22Rv1 (cell line): ENCODE measurements at regions not wholly inside any gene's neighbourhood (a gene's known extent, or its start where the extent isn't known, plus 50 kb on each side); places are given as distances from the start of the nearest gene placed in this dataset.

Experiments
- H3K27ac ChIP-seq: fragments of 450-650 bp; 2 replicates; pipeline ENCODE4 v1.5.1; 2017
- ZFX ChIP-seq: fragments of 450-650 bp; IDR thresholded peaks from 2 replicates; pipeline ENCODE4 v1.6.1; 2017; ENCODE audit warnings: antibody characterized with exemption, borderline replicate concordance
- TF ChIP-seq, protein P1 (sequence below): fragments of 450-650 bp; IDR thresholded peaks from 2 replicates; pipeline ENCODE4 v1.5.1; 2017; ENCODE audit warnings: mild to moderate bottlenecking

DNA sequence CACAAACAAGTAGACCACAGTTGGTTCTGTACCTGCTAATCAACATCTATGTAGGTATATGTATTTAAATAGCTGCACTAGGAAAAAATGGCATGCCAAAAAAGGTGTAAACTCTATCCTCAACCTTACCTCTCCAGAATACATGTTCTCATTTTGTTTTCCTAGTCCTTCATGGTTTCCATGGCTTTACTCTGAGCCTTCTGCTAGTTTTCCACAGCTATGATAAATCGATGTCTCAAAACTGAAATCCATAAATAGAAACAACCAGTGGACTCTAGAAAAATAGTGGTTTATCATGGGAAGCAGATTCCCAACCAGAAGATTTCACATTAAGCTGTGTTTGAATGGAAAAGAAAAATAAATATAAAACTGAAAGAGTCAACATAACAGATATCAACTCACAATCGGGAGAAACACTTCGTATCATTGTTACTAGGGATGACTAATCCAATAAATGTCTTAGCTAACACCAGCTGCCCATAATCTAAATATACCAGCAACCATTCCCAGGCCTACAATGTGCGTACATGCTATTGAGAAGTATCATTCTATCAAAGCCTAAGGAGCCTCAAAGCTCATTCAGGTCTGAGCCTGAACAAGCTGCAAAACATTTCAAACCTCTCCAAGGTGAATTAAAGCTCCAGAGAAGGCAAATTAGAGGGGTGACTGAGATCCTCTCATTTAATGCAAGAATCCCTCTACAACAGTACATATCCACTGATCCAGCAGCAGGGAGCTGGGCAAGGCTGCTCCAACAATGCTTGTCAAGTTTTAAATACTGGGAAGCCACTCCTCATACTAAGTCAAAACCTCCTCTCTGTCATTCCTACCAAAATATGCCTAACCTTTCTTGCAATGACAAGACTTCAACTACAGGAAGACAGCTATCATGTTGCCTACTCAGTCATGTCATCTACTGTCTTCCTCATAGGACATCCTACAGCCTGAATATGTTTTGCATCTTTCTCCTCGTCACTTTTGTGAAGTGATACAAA lies 90.2 kb downstream of the KCTD12 start:
- no peak overlapping the region for H3K27ac ChIP-seq
- TF ChIP-seq, protein P1, sequence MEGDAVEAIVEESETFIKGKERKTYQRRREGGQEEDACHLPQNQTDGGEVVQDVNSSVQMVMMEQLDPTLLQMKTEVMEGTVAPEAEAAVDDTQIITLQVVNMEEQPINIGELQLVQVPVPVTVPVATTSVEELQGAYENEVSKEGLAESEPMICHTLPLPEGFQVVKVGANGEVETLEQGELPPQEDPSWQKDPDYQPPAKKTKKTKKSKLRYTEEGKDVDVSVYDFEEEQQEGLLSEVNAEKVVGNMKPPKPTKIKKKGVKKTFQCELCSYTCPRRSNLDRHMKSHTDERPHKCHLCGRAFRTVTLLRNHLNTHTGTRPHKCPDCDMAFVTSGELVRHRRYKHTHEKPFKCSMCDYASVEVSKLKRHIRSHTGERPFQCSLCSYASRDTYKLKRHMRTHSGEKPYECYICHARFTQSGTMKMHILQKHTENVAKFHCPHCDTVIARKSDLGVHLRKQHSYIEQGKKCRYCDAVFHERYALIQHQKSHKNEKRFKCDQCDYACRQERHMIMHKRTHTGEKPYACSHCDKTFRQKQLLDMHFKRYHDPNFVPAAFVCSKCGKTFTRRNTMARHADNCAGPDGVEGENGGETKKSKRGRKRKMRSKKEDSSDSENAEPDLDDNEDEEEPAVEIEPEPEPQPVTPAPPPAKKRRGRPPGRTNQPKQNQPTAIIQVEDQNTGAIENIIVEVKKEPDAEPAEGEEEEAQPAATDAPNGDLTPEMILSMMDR, result no peak

DNA sequence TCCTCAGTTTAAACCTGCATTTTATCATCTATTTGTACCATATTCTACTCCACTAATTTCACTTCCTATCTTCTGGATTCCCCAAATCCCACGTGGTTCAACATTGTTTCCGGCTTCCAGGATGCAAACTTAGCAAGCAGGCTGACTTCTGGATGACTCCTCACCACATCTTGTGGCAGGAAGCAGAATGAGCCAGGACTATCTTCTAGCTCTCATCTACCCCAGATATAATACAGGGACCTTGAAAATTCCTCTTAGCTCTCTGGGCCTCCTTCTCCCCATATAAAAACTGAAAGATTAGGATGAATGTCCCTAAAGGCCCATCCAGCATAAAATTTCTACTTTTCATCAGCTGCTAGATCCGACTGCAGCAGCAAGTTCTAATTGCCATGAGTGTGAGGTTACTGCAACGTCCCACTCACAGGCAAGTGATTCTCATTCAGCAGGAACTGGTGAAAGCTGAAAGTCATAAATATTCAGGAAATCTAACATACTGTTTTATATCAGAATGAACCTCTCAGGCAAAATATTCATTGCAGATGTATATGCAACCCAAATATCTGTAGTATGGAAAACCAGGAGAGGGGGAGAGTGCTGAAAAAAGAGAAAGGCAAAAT lies 93.4 kb downstream of the KCTD12 start:
- no peak overlapping the region for H3K27ac ChIP-seq

DNA sequence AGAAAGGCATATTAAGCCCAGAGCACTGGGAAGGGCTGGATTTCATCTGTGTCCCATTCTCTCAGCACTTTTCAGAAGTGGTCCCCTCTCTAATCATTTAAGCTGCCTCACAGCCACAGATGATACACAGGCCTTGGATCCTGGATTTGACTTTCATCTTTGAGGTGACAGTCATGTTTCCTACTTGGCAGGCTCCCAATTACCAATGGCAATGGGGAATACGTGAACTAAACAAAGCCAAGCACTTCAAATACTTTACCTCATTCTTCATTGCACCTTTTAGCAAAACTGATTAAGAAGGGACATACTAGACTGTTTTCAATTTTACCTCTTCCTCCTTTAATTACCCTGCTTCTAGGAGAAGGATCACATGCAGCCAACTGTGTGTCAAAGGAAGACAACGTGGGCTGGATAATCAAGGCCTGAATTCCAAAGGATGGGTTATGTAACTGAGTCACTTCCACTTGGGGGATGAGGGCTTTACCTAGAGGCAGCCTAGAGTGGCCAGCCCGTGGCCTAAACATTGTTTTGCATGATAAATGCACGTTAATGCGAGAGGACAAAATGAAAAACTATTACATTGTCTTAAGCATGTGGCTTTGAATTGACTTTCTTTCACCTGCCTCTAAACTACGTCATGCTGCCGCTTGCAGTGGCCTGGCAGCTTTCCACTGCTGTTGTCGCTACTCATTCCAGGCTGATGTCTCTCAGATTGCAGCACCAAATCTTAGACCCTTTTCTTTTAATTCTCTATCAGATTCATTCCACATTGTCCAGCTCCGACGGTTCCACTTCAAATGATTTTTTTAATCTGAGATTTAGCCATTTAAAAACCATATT lies 95.0 kb downstream of the KCTD12 start:
- no peak for TF ChIP-seq ZFX
- TF ChIP-seq, protein P1, result no peak

More for the DNA sequence above, 93.4 kb downstream of the KCTD12 start:
- TF ChIP-seq, protein P1, result no peak
- TF ChIP-seq ZFX, result no peak

DNA sequence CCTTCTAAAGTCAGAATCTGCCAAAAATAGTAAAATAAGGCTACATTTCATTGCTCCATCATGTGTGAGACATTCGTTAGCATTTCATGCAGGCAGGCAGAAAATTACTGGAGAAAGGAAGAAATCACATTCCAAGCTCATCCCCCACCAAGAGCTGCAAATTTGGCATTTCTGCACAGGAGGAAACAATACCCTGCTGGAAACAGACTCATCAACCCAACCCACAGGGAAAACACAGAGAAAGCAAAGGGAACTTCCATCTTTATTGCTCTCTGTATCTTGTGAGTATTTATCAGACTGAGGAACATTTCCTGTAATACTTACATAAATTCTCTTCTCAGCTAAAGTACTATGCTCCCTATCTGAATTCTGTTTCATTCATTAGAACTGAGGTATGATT lies 95.7 kb downstream of the KCTD12 start:
- no peak overlapping the region for H3K27ac ChIP-seq
- no peak for TF ChIP-seq ZFX
- TF ChIP-seq, protein P1, result no peak

More for the DNA sequence above, 95.0 kb downstream of the KCTD12 start:
- no peak overlapping the region for H3K27ac ChIP-seq

DNA sequence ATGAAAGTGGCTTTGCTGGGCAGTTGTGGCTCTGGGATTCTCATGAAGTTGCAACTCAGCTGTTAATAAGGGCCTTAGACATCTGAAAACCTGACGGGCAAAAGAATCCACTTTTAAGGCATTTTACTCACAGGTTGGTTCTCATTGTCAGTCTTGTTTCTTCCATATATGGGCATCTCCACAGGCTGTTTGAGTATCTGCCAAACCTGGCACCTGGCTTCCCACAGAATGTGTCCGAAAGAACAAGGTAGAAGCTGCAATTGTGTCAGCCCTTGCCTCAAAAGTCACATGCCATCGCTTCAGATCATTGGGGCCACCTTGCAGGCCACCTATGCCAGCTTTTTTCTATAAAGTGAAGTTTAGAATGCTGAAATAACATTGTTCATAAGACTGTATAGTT lies 102.4 kb downstream of the KCTD12 start:
- no peak overlapping the region for H3K27ac ChIP-seq
- no peak for TF ChIP-seq ZFX

DNA sequence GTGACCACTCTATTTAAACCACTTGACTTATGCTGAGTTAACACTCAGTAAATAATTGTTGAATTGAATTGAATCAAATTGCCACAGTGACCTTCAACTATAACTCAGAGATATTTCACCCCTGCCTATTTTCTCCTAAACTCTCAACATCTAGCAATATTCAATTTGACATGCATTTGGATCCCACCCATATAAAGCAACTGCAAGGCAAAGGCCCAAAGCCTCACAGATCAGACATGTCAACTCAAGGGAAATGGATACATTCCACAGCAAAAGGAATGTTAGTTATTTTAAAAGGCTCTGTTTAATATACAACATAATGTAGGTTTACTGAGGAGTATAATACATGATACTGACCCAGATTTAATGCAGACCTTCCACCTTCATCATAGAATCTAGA lies 107.4 kb downstream of the KCTD12 start:
- H3K27ac ChIP-seq, result no peak overlapping the region

DNA sequence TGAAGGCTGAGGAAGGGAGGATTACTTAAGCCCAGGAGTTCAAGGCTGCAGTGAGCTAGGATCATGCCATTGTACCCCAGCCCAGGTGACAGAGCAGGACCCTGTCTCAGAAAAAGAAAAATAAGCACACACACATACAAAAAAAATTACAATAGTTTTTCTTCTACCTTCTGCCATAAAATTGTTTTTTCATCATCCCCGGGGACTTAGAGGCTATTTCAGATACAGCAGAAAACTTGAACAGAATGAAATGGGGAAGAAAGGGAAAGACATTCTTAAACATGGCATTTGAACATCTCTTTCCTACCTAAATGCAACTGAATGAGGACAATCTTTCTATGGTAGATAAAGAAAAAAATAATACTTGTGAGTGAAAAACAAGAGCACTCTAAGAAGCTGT lies 109.1 kb downstream of the KCTD12 start:
- no peak overlapping the region for H3K27ac ChIP-seq
- TF ChIP-seq ZFX, result no peak
- TF ChIP-seq, protein P1, result no peak

More for the DNA sequence above, 107.4 kb downstream of the KCTD12 start:
- no peak for TF ChIP-seq ZFX
- TF ChIP-seq, protein P1, result no peak
